Naive B cell (primary cell): ENCODE measurements at regions not wholly inside any gene's neighbourhood (a gene's known extent, or its start where the extent isn't known, plus 50 kb on each side); places are given as distances from the start of the nearest gene placed in this dataset.

Experiments
- ATAC-seq, 2 donors: fragments of 150-1000 bp; cut with Tn5 transposase; 2 replicates each; pipeline ENCODE4 v1.10.0; 2021; ENCODE audit warnings: low read depth in 2 of 2, mild to moderate bottlenecking in 2 of 2, moderate library complexity in 2 of 2
- DNase-seq: peaks from one replicate; pipeline ENCODE4 v3.0.0; 2022
- H3K27ac Mint-ChIP-seq, 6 donors: one replicate each; pipeline ENCODE4 v1.8.0; 2020 to 2022; ENCODE audit warnings: mild to moderate bottlenecking in 6 of 6, mixed read lengths in 6 of 6, moderate library complexity in 5 of 6, inconsistent platforms in 2 of 6
- H3K27me3 Mint-ChIP-seq, 3 donors: one replicate each; pipeline ENCODE4 v1.8.0; 2021 to 2022; ENCODE audit warnings: mixed read lengths in 3 of 3, mild to moderate bottlenecking in 1 of 3
- H3K36me3 Mint-ChIP-seq, 2 donors: one replicate each; pipeline ENCODE4 v1.8.0; 2020 to 2022; ENCODE audit warnings: mixed read lengths in 2 of 2, inconsistent platforms in 1 of 2, mild to moderate bottlenecking in 1 of 2
- H3K4me1 Mint-ChIP-seq, 3 donors: one replicate each; pipeline ENCODE4 v1.8.0; 2020 to 2022; ENCODE audit warnings: mixed read lengths in 3 of 3, inconsistent platforms in 1 of 3, mild to moderate bottlenecking in 1 of 3, moderate library complexity in 1 of 3
- H3K4me3 Mint-ChIP-seq, 8 donors: one replicate each; pipeline ENCODE4 v1.8.0; 2020 to 2022; ENCODE audit warnings: mild to moderate bottlenecking in 8 of 8, mixed read lengths in 8 of 8, moderate library complexity in 8 of 8, inconsistent platforms in 2 of 8
- H3K9me3 Mint-ChIP-seq, 7 donors: one replicate each; pipeline ENCODE4 v1.8.0; 2020 to 2022; ENCODE audit warnings: mixed read lengths in 7 of 7, mild to moderate bottlenecking in 5 of 7, inconsistent platforms in 2 of 7, moderate library complexity in 1 of 7

- Mint-ChIP-seq H3K4me1 (no peaks in the 10 kb centered on the region), H3K4me3 (no peak overlapping the region), H3K27me3 (no peaks in the 10 kb centered on the region), H3K36me3 (no peaks in the 10 kb centered on the region), H3K9me3 (peaks cover 0 to 13% (median 0%) of the 10 kb centered on the region in 7 donors), H3K27ac (no peak overlapping the region)
- DNase-seq = no peak
- no peak for ATAC-seq
These were observed 873.5 kb downstream of the JRKL start for GRCh38 chr11:97263183-97263858.

- no peaks in the 10 kb centered on the region for H3K27me3 Mint-ChIP-seq
- no peak for DNase-seq
- ATAC-seq = no peak
- H3K4me3 Mint-ChIP-seq = no peak overlapping the region
- no peaks in the 10 kb centered on the region for H3K36me3 Mint-ChIP-seq
- peaks cover 3 to 18% (median 4%) of the 10 kb centered on the region in 7 donors for H3K9me3 Mint-ChIP-seq
- H3K4me1 Mint-ChIP-seq = no peaks in the 10 kb centered on the region
- no peak overlapping the region for H3K27ac Mint-ChIP-seq
These were observed 879.7 kb downstream of the JRKL start for GRCh38 chr11:97269527-97269926.

- Mint-ChIP-seq H3K27me3 (no peaks in the 10 kb centered on the region), H3K36me3 (peaks cover 0 to 7% of the 10 kb centered on the region in 2 donors), H3K4me1 (no peaks in the 10 kb centered on the region), H3K9me3 (peaks cover 9 to 26% (median 19%) of the 10 kb centered on the region in 7 donors), H3K4me3 (no peak overlapping the region), H3K27ac (no peak overlapping the region)
- ATAC-seq = no peak
- no peak for DNase-seq
These were observed 889.5 kb downstream of the JRKL start for GRCh38 chr11:97279341-97279740.

GRCh38 chr11:97280347-97280746 lies 890.5 kb downstream of the JRKL start:
- Mint-ChIP-seq H3K4me1 (no peaks in the 10 kb centered on the region), H3K4me3 (no peak overlapping the region), H3K27ac (no peak overlapping the region), H3K27me3 (no peaks in the 10 kb centered on the region), H3K9me3 (peaks cover 6 to 17% (median 11%) of the 10 kb centered on the region in 7 donors), H3K36me3 (peaks cover 0 to 3% of the 10 kb centered on the region in 2 donors)
- no peak for ATAC-seq
- DNase-seq = no peak

GRCh38 chr11:97289823-97290222 lies 900.0 kb downstream of the JRKL start:
- H3K9me3 Mint-ChIP-seq = peaks cover 0 to 21% (median 6%) of the 10 kb centered on the region in 7 donors
- no peaks in the 10 kb centered on the region for H3K4me1 Mint-ChIP-seq
- no peak overlapping the region for H3K4me3 Mint-ChIP-seq
- no peak overlapping the region for H3K27ac Mint-ChIP-seq
- H3K36me3 Mint-ChIP-seq = no peaks in the 10 kb centered on the region
- DNase-seq = no peak
- no peaks in the 10 kb centered on the region for H3K27me3 Mint-ChIP-seq
- no peak for ATAC-seq

GRCh38 chr11:97290464-97291041 lies 900.7 kb downstream of the JRKL start:
- no peak overlapping the region for H3K4me3 Mint-ChIP-seq
- no peak for ATAC-seq
- no peaks in the 10 kb centered on the region for H3K4me1 Mint-ChIP-seq
- H3K27me3 Mint-ChIP-seq = no peaks in the 10 kb centered on the region
- no peak overlapping the region for H3K27ac Mint-ChIP-seq
- DNase-seq = no peak
- peaks cover under 1 to 21% (median 6%) of the 10 kb centered on the region in 7 donors for H3K9me3 Mint-ChIP-seq
- no peaks in the 10 kb centered on the region for H3K36me3 Mint-ChIP-seq

GRCh38 chr11:97296301-97296700 lies 906.5 kb downstream of the JRKL start:
- no peak for ATAC-seq
- Mint-ChIP-seq H3K36me3 (no peaks in the 10 kb centered on the region), H3K9me3 (peaks cover 0 to 11% (median 3%) of the 10 kb centered on the region in 7 donors), H3K27ac (no peak overlapping the region), H3K27me3 (no peaks in the 10 kb centered on the region), H3K4me1 (no peaks in the 10 kb centered on the region), H3K4me3 (no peak overlapping the region)
- DNase-seq = no peak

DNA sequence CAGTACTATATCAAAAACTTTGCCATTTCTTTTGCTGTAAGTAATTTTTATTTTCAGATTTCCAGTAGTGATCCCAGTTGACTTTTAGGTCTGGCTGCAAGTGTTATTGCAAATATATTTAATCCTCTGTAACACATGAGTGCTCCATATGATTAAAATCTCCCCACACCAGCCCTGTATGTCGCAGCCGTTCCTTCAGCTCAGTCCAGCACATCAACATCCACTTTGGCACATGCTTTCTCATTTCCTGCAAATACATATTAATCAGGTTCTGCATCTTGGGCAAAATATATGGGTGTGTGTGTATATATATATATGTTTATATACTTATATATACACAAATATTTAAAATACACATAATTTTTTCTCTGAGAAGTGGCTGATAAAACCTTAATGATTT lies 919.5 kb downstream of the JRKL start:
- Mint-ChIP-seq H3K27me3 (no peaks in the 10 kb centered on the region), H3K4me3 (no peak overlapping the region), H3K27ac (no peak overlapping the region), H3K4me1 (no peaks in the 10 kb centered on the region), H3K9me3 (peaks cover 0 to 7% (median 3%) of the 10 kb centered on the region in 7 donors), H3K36me3 (no peaks in the 10 kb centered on the region)
- DNase-seq = no peak
- ATAC-seq = no peak

DNA sequence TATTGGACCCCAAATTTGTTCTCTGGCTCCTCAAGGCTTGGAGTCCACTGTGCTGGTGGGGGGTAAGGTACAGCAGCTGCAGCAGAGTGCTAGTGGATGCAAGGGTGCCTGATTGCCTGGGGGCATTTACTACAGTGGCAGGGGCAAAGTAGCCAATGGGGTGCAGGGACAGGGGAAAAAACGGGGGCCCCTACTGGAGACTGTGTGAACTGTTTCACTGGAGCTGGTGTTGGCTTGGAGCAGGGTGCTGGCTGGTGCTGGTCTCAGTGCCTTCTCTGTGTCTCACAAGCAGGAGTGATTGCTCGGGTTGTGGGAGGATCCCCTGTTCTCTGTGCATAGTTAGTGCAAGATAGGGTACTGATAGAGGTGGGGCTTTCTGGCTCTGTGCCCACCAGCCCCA lies 935.9 kb downstream of the JRKL start:
- Mint-ChIP-seq H3K27ac (no peak overlapping the region), H3K27me3 (no peaks in the 10 kb centered on the region), H3K9me3 (peaks cover 7 to 17% (median 13%) of the 10 kb centered on the region in 7 donors), H3K4me3 (no peak overlapping the region), H3K36me3 (no peaks in the 10 kb centered on the region), H3K4me1 (no peaks in the 10 kb centered on the region)
- ATAC-seq = no peak
- DNase-seq = no peak

DNA sequence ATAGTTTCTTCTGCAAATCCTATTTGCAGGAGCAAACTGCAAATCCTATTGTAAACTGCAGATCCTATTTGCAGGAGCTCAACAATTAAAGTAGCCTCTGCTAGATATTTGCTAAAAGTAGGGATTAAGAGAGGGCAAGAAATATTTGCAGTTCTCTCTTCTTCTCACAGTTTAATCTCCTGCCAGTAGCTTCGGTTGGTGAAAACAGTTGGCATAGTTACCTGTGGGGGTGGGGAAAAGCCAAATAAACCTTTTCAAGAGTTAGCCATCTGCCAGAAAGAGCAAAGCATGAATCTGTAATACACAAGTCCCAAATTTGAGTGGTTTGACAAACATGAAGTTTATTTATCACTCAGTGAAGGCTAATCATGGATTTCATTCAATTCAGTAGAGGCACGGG lies 942.5 kb downstream of the JRKL start:
- DNase-seq (no peak), ATAC-seq (no peak)
- Mint-ChIP-seq H3K27ac (no peak overlapping the region), H3K27me3 (no peaks in the 10 kb centered on the region), H3K4me3 (no peak overlapping the region), H3K9me3 (peaks cover 0 to 4% (median 0%) of the 10 kb centered on the region in 7 donors), H3K4me1 (no peaks in the 10 kb centered on the region), H3K36me3 (no peaks in the 10 kb centered on the region)

DNA sequence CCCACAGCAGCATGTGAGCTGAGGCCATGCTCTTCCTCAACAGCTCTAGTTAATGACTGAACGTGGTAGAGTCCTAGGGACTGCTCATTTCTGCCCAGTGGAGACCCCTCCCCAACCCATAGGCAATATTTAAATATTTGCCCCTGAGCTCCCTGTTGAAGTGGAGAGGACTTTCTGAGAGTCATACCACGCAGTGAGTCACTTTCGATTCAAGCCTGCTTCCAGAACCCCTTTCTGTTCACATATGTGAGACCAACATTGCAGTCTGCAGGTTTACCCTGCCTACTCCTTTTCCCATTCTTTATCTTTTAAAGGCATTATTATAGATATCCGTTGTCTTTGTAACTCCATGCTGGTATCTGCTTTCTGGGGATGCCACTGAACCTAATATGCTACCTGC lies 946.3 kb downstream of the JRKL start:
- DNase-seq (no peak), ATAC-seq (no peak)
- no peaks in the 10 kb centered on the region for H3K4me1 Mint-ChIP-seq
- no peaks in the 10 kb centered on the region for H3K27me3 Mint-ChIP-seq
- H3K36me3 Mint-ChIP-seq = no peaks in the 10 kb centered on the region
- peaks cover 0 to 4% (median 0%) of the 10 kb centered on the region in 7 donors for H3K9me3 Mint-ChIP-seq
- no peak overlapping the region for H3K27ac Mint-ChIP-seq
- H3K4me3 Mint-ChIP-seq = no peak overlapping the region

- ATAC-seq = no peak
- H3K9me3 Mint-ChIP-seq = peaks cover 0 to 9% (median 4%) of the 10 kb centered on the region in 7 donors
- H3K27me3 Mint-ChIP-seq = no peaks in the 10 kb centered on the region
- DNase-seq = no peak
- no peak overlapping the region for H3K27ac Mint-ChIP-seq
- no peaks in the 10 kb centered on the region for H3K4me1 Mint-ChIP-seq
- H3K4me3 Mint-ChIP-seq = no peak overlapping the region
- H3K36me3 Mint-ChIP-seq = no peaks in the 10 kb centered on the region
These were observed 955.2 kb downstream of the JRKL start for GRCh38 chr11:97345032-97345431.

GRCh38 chr11:97349201-97349600 lies 959.4 kb downstream of the JRKL start:
- H3K27ac Mint-ChIP-seq = no peak overlapping the region

DNA sequence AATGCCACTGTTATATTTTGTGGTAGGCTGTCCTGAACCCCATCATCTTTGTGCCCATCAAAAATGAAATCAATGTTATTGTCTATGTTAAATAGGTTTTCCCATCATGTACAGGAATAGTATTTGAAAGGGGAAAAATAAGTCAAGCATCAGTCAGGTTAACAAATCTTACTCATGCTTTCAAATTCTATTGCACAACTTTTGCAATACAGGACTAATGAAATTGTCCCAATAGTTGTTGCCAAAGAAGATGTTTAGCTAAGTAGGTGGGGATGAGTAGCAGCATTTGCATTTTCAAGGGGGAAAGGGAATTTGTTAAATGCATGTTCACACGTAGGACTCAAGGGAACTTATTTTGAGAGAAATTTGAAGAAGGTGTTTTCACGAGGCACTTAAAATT lies 962.1 kb downstream of the JRKL start:
- no peak overlapping the region for H3K4me3 Mint-ChIP-seq
- peaks cover 0 to 6% (median 2%) of the 10 kb centered on the region in 7 donors for H3K9me3 Mint-ChIP-seq
- H3K27ac Mint-ChIP-seq = no peak overlapping the region
- H3K36me3 Mint-ChIP-seq = no peaks in the 10 kb centered on the region
- H3K27me3 Mint-ChIP-seq = no peaks in the 10 kb centered on the region
- no peaks in the 10 kb centered on the region for H3K4me1 Mint-ChIP-seq
- ATAC-seq (no peak), DNase-seq (no peak)

More at GRCh38 chr11:97349201-97349600, 959.4 kb downstream of the JRKL start:
- H3K9me3 Mint-ChIP-seq = peaks cover 0 to 10% (median 0%) of the 10 kb centered on the region in 7 donors
- no peaks in the 10 kb centered on the region for H3K36me3 Mint-ChIP-seq
- no peaks in the 10 kb centered on the region for H3K4me1 Mint-ChIP-seq
- no peak for DNase-seq
- no peak for ATAC-seq
- H3K4me3 Mint-ChIP-seq = no peak overlapping the region
- H3K27me3 Mint-ChIP-seq = no peaks in the 10 kb centered on the region
